ENCODE measurements at regions not wholly inside any gene's neighbourhood (a gene's known extent, or its start where the extent isn't known, plus 50 kb on each side); places are given as distances from the start of the nearest gene placed in this dataset.

GRCh38 chr7:88597941-88598425 lies 161.5 kb upstream of the ZNF804B start:
- Histone ChIP-seq H3K79me2 (ENCODE audit: low read length) (no peaks in the 10 kb centered on the region), H3K27ac (ENCODE audit: low read length) (no peak overlapping the region), H3K9me2 (replicated peaks; ENCODE audit: low read length) (no peaks in the 10 kb centered on the region), H3K9me3 (ENCODE audit: low read length) (no peaks in the 10 kb centered on the region), H4K20me1 (ENCODE audit: low read length) (no peaks in the 10 kb centered on the region), H3K4me2 (ENCODE audit: low read length) (no peak overlapping the region), H3K4me3 (ENCODE audit: low read length) (no peak overlapping the region), H3K36me3 (ENCODE audit: low read depth, low read length) (no peaks in the 10 kb centered on the region), H3F3A (ENCODE audit: low read length, unreplicated experiment) (no peaks in the 10 kb centered on the region), H2AFZ (ENCODE audit: low read length) (no peak overlapping the region), H3K4me1 (ENCODE audit: insufficient read depth, low read length) (no peaks in the 10 kb centered on the region), H3K27me3 (ENCODE audit: low read length) (0 out of 2 replicates have a peak, but pooled peaks cover 5% of the 10 kb centered on the region), H3K9ac (ENCODE audit: low read length) (no peak overlapping the region)
- TF ChIP-seq, protein P1, sequence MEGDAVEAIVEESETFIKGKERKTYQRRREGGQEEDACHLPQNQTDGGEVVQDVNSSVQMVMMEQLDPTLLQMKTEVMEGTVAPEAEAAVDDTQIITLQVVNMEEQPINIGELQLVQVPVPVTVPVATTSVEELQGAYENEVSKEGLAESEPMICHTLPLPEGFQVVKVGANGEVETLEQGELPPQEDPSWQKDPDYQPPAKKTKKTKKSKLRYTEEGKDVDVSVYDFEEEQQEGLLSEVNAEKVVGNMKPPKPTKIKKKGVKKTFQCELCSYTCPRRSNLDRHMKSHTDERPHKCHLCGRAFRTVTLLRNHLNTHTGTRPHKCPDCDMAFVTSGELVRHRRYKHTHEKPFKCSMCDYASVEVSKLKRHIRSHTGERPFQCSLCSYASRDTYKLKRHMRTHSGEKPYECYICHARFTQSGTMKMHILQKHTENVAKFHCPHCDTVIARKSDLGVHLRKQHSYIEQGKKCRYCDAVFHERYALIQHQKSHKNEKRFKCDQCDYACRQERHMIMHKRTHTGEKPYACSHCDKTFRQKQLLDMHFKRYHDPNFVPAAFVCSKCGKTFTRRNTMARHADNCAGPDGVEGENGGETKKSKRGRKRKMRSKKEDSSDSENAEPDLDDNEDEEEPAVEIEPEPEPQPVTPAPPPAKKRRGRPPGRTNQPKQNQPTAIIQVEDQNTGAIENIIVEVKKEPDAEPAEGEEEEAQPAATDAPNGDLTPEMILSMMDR (conservative IDR thresholded peaks at IDR 0.05; ENCODE audit: low read depth, low read length): no peak
- TF ChIP-seq EZH2phosphoT487 (IDR thresholded peaks at IDR 0.05; ENCODE audit: borderline replicate concordance, low read length): no peak
- no peak for TF ChIP-seq EZH2 (IDR thresholded peaks at IDR 0.05; ENCODE audit: low read length, unreplicated experiment)
- ATAC-seq: no peak
- CTCF ChIA-PET: no interaction called here
- DNase-seq: no peak
- no TSS peak for BruUV-seq (replicated peaks)
- POLR2A ChIA-PET (ENCODE audit: unreplicated experiment): no interaction called here
- intact Hi-C loops (cut with micrococcal nuclease): no loop called here

DNA sequence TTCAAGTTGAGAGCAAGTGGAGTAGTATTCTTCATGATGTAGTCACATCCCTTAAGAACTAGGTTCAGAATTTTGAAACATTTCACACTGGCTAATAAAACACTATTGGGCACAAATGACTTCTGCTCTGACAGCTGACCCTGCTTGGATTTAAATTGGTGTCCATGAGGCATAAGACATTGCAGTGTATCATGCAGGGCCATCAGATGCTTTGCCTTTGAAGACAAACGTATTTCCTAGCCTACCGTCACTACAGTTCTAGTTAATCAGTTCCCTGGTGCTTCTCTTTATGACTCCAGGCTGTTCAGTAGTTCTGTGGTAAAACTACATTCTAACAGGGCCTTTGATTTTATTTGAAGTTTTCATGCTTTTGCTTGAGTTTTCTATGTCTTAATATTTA lies 168.5 kb upstream of the ZNF804B start:
- no TSS peak for BruUV-seq (replicated peaks)

GRCh38 chr7:88589927-88590326 lies 169.6 kb upstream of the ZNF804B start:
- no peak for DNase-seq
- Histone ChIP-seq H3K9me2 (replicated peaks; ENCODE audit: low read length) (no peaks in the 10 kb centered on the region), H4K20me1 (ENCODE audit: low read length) (no peaks in the 10 kb centered on the region), H3K4me2 (ENCODE audit: low read length) (no peak overlapping the region), H3F3A (ENCODE audit: low read length, unreplicated experiment) (no peaks in the 10 kb centered on the region), H3K36me3 (ENCODE audit: low read depth, low read length) (no peaks in the 10 kb centered on the region), H3K4me1 (ENCODE audit: insufficient read depth, low read length) (no peaks in the 10 kb centered on the region), H3K9ac (ENCODE audit: low read length) (no peak overlapping the region), H3K9me3 (ENCODE audit: low read length) (no peaks in the 10 kb centered on the region), H3K4me3 (ENCODE audit: low read length) (no peak overlapping the region), H3K79me2 (ENCODE audit: low read length) (no peaks in the 10 kb centered on the region), H2AFZ (ENCODE audit: low read length) (no peak overlapping the region), H3K27ac (ENCODE audit: low read length) (no peak overlapping the region), H3K27me3 (ENCODE audit: low read length) (no peaks in the 10 kb centered on the region)
- TF ChIP-seq EZH2 (IDR thresholded peaks at IDR 0.05; ENCODE audit: low read length, unreplicated experiment) (no peak), EZH2phosphoT487 (IDR thresholded peaks at IDR 0.05; ENCODE audit: borderline replicate concordance, low read length) (no peak)
- TF ChIP-seq, protein P1 (conservative IDR thresholded peaks at IDR 0.05; ENCODE audit: low read depth, low read length): no peak
- CTCF ChIA-PET: no interaction called here
- no peak for ATAC-seq
- intact Hi-C loops (cut with micrococcal nuclease): no loop called here
- POLR2A ChIA-PET (ENCODE audit: unreplicated experiment): no interaction called here
- BruUV-seq (replicated peaks): no TSS peak

More for the DNA sequence above, 168.5 kb upstream of the ZNF804B start:
- DNase-seq (no peak), ATAC-seq (no peak)
- Histone ChIP-seq H2AFZ (ENCODE audit: low read length) (no peak overlapping the region), H3F3A (ENCODE audit: low read length, unreplicated experiment) (no peaks in the 10 kb centered on the region), H3K9ac (ENCODE audit: low read length) (no peak overlapping the region), H3K9me2 (replicated peaks; ENCODE audit: low read length) (no peaks in the 10 kb centered on the region), H3K9me3 (ENCODE audit: low read length) (no peaks in the 10 kb centered on the region), H3K79me2 (ENCODE audit: low read length) (no peaks in the 10 kb centered on the region), H3K36me3 (ENCODE audit: low read depth, low read length) (no peaks in the 10 kb centered on the region), H4K20me1 (ENCODE audit: low read length) (no peaks in the 10 kb centered on the region), H3K4me3 (ENCODE audit: low read length) (no peak overlapping the region), H3K4me2 (ENCODE audit: low read length) (no peak overlapping the region), H3K27ac (ENCODE audit: low read length) (no peak overlapping the region), H3K27me3 (ENCODE audit: low read length) (no peaks in the 10 kb centered on the region), H3K4me1 (ENCODE audit: insufficient read depth, low read length) (no peaks in the 10 kb centered on the region)
- POLR2A ChIA-PET (ENCODE audit: unreplicated experiment): no interaction called here
- TF ChIP-seq EZH2phosphoT487 (IDR thresholded peaks at IDR 0.05; ENCODE audit: borderline replicate concordance, low read length): no peak
- TF ChIP-seq EZH2 (IDR thresholded peaks at IDR 0.05; ENCODE audit: low read length, unreplicated experiment): no peak
- TF ChIP-seq, protein P1 (conservative IDR thresholded peaks at IDR 0.05; ENCODE audit: low read depth, low read length): no peak
- intact Hi-C loops (cut with micrococcal nuclease): no loop called here
- CTCF ChIA-PET: no interaction called here
